ENCODE measurements at regions not wholly inside any gene's neighbourhood (a gene's known extent, or its start where the extent isn't known, plus 50 kb on each side); places are given as distances from the start of the nearest gene placed in this dataset.

DNA sequence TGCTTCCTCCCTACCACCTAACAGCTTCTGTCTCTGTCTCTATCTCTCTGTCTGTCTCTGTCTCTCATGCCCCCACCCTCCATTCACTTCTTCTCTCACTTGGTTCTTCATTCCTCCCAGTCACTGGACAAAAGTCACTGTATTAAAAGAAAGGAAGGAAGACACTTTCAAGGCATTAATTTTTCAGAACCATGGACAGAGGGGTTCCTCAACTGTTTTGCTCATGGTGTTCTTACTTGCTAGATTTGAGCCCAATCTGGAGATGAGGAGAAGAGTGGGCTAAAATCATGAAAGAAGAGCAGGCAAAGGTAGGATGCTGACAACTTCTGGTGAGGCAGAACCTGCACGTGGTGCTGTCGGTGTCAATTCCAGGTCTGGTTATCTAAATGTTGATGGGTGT, 116.7 kb upstream of the LARGE1 start:
- ATAC-seq: no peak
- DNase-seq (ENCODE audit: missing footprints): no peak
- intact Hi-C loops (cut with DNase I): no loop called here

DNA sequence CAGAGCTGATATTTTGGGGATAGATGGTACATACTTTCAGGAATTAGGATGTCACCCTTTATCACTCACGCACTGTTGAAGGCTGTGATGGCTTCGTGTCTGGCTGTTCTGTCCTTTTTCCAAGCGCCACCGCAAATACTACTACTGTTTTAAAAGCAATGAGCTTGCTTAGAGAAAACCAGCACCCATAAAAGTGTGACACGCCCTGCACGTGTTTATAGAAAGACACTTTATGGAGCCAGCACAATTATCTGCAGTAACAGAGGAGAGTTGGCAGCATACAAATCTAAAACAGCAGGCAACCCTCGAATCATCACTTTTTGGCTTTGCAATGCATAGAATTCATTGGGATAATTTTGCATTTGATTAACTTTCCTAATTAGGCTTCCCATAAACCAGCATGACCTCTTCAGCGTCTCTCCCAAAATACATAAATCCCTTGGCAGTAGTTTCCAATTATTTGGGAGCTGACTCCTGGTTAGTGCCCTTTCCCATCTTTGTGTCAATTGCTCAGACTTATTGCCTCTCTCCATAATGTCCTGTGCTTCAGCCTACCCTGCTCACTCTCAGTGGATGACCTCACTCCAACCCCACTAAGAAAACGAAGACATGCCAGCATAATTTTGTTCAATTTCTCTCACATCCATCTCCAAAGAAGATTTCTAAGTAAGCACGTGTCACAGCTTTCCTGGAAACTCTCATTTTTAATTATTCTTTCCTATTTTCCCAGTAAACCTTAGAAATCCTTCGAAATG, 118.7 kb upstream of the LARGE1 start:
- intact Hi-C loops (cut with DNase I): no loop called here
- ATAC-seq: no peak
- DNase-seq (ENCODE audit: missing footprints): no peak

DNA sequence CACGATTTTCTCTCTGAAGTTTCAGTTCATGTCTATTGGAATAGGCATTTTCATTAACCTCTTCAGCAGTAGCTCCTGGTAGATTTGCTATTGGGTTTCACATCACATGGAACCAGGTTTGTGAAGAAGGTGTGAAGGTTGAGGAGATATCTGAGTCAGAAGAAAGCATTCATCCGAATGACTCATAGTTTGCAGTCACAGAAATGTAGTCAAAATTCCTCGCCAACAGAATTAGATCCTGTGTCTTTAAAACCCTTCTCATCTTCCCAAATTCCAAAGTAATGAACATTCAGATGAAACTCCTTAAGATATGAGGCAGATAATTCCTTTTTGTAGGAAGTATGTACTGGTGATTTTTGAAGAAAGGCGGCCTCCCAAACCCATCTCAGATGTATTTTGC, 125.0 kb upstream of the LARGE1 start:
- ATAC-seq (no peak), DNase-seq (ENCODE audit: missing footprints) (no peak)
- intact Hi-C loops (cut with DNase I): no loop called here

DNA sequence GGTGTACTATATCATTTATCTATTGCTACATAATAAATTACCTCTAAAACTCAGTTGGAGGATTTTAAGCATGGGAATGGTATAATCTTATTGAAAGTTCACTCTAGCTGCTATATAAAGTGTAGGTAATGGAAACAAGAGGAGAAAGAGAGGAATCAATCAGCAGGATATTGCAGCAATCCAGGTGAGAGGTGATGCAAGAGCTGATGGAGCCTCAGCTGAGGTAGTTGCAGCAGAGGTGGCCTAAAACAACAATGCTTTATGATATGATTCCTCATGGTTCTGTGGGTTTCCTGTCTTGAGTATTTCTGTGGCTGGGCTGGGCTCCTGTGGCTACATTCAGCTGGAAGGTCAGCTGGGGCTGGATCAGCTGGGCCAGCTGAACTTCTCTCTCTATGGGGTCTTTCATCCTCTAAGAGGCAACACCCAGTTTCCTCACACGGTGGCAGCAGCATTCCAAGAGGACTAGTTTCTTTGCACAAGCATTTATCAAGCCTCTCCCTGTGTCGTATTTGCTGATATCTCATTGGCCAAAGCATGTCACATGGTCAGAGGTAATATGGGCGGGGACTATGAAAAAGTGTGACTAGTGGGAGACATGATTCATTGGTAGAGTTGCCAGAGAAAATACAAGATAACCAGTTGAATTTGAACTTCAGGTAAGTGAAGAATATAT, 135.4 kb upstream of the LARGE1 start:
- ATAC-seq (no peak), DNase-seq (ENCODE audit: missing footprints) (no peak)
- intact Hi-C loops (cut with DNase I): no loop called here

GRCh38 chr22:34057726-34058125, 137.4 kb upstream of the LARGE1 start:
- DNase-seq (ENCODE audit: missing footprints): no peak
- intact Hi-C loops (cut with DNase I): no loop called here
- ATAC-seq: no peak

- DNase-seq (ENCODE audit: missing footprints): no peak
- intact Hi-C loops (cut with DNase I): no loop called here
- ATAC-seq: no peak
Observed at GRCh38 chr22:34064696-34065095, 144.4 kb upstream of the LARGE1 start.

- intact Hi-C loops (cut with DNase I): no loop called here
- DNase-seq (ENCODE audit: missing footprints) (no peak), ATAC-seq (no peak)
Observed at GRCh38 chr22:34067031-34067430, 146.8 kb upstream of the LARGE1 start.

DNA sequence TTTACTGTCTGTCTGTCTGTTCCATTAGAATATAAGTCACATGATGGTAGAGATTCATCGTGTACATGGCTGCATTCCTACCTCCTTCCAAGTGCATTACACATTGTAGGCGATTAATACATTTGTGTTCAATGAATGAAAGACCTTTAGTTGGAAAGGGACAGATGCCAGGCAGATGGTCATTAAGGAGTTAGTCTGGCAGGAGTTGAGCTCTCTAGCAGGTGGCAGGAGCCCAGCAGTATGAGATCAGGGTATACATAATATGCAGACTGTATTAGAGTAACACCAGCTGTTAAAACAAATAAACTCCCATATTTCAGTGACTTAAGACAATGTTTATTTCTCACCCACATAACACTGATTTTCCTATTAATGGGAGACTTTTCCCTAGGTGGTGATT, 147.7 kb upstream of the LARGE1 start:
- ATAC-seq (no peak), DNase-seq (ENCODE audit: missing footprints) (no peak)
- intact Hi-C loops (cut with DNase I): no loop called here

GRCh38 chr22:34070051-34070450, 149.8 kb upstream of the LARGE1 start:
- no peak for DNase-seq (ENCODE audit: missing footprints)
- intact Hi-C loops (cut with DNase I): no loop called here
- ATAC-seq: no peak

DNA sequence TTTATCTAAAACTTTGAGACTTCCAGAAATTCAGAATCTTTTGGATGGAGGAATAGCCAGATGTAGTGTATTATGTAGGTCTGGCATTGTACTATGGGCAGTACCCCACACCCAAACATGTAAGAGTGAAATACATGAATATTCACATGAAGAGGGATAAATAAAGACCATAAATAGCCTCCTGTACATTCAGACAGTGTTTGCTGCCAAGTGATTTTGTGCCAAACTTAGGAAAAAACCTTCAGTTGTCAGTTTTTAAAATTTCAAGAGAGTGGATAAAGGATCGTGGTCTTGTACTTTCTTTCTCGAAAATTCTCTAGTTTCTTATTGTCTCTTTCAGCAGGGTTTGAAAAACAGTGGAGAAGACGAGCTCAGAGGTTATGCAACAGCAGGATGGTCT, 150.3 kb upstream of the LARGE1 start:
- intact Hi-C loops (cut with DNase I): no loop called here
- ATAC-seq: no peak
- no peak for DNase-seq (ENCODE audit: missing footprints)

DNA sequence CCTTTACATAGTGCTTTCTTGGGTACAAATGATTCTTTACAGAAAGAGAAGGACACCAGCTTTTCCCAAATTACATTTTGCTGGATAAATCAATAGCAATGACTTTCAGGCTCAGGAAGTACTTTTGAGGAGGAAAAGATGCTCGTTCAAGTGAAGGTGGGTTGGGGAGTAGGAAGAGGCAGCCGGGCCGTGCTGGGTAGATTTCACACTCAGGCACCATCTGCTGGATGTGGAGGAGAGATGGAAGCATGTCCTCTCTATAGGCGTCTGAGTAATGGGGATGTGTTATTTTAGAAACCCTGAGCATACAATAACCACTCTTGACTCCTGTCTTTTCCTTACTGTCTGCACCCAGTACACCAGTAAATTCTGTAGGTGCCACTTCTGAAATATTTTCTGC, 152.3 kb upstream of the LARGE1 start:
- ATAC-seq (no peak), DNase-seq (ENCODE audit: missing footprints) (no peak)
- intact Hi-C loops (cut with DNase I): no loop called here

DNA sequence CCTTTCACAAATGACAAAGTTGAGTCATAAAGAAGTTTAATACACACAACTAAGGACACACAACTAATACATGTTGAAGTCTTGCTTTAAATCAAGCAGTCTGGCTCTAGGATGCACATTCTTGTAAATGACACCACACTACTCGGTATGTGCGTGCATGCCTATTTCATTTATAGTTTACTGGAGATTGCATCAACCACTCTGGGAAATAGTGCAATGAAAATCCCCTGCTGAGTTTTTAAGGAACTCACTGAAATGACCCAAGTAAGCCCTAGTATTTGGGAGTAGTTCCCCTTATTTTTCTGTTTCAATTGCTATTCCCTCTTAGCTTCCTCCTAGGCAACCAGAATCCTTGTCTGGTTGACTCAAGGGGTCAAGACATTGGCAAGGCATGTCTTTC, 160.2 kb upstream of the LARGE1 start:
- intact Hi-C loops (cut with DNase I): no loop called here
- no peak for ATAC-seq
- DNase-seq (ENCODE audit: missing footprints): no peak

DNA sequence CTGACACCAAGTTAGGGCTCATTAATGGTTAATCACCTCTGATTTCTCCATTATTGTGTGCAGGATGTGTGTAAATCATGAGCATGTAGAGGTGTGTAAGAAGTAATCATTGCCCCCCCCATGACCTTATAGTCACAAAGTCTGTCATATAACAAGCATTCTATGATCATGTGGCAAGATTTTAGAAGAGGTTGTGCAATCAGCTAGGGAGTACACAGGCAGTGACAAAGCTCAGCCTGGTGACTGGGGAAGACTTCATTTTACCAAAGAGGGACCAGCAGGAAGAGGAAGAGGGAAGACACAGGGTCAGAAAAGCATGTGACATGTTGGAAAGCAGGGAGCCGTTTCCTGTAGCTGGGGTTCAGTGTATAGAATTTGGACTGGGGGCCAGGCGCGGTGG, 176.5 kb upstream of the LARGE1 start:
- DNase-seq (ENCODE audit: missing footprints) (no peak), ATAC-seq (no peak)
- intact Hi-C loops (cut with DNase I): no loop called here

DNA sequence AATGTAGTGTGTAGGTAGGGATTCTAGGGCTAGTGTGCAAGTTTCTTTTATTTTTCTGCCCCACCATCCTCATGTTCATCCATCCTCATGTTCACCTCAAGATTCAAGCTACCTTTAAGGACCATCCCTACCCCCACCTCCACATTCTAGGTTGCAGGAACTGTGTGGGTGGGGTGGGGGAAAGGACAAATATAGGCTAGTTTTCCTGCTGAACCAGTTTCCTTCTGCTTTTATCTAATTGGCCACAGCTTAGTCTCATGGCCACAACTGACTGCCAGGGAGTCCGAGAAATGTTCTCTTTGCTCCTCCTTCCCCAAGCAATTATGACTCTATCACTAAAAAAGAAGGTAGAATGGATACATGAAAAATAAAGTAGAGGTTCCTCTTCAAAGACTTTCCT, 179.0 kb upstream of the LARGE1 start:
- intact Hi-C loops (cut with DNase I): no loop called here
- DNase-seq (ENCODE audit: missing footprints) (no peak), ATAC-seq (no peak)

DNA sequence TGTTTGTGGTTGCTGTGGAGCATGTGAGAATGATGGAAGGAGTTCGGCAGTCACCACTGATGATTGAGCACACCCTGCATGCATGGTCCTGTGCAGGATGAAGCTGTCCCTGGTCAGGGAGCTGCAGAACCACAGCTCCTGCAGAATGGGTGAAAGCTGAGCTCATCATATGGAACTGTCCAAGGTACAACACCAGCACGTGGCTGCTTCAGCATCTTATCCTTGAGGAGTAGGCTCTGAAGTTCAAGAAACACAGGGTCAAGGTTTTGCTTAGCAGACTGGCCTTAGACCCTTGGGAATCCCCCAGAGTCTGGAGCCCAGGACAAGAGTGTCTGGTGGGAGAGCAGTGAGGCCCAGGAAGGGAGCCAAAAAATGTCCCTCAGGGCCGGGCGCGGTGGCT, 182.4 kb upstream of the LARGE1 start:
- intact Hi-C loops (cut with DNase I): no loop called here
- DNase-seq (ENCODE audit: missing footprints) (no peak), ATAC-seq (no peak)

- intact Hi-C loops (cut with DNase I): loop anchor here (2.0 to 5.0 kb wide), 3 partner anchors 181 to 803 kb away; no protein-coding TSS in a partner anchor
- ATAC-seq: peak; percentile 79
- DNase-seq (ENCODE audit: missing footprints): no peak
Observed at GRCh38 chr22:34105461-34106062, 185.3 kb upstream of the LARGE1 start.

- no peak for DNase-seq (ENCODE audit: missing footprints)
- ATAC-seq: no peak
- intact Hi-C loops (cut with DNase I): loop anchor here (5.0 kb wide), 2 partner anchors 591 to 806 kb away; no protein-coding TSS in a partner anchor
Observed at GRCh38 chr22:34108168-34108567, 187.9 kb upstream of the LARGE1 start.

DNA sequence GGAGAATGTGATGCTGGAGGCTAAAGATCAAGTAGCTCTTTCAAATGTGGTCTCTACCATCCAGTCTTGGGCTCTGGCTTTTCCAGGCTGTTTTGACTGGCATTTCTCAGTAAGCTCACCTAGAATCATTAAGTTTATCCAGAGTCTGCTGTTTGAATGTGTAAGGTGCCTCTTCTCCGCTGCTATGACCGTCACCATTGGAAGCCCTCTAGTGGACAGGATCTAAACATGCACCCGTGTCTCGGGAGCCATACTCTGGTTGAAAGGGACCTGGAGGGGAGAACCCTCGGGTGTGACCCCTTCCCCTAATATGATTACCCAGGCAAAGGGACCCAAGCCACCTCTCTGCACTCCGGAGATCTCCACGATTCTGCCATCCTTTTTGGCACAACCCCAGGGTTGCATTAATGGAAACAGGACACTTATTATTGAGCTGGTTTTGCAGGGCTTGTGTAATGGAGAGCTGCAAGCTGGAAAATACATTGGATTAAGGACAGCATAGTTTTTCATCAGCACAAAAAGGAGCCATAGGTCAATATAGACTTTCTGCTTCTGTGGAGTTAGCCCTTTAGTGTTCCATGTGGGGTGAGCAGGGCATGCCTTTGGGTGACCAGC, 191.0 kb upstream of the LARGE1 start:
- DNase-seq (ENCODE audit: missing footprints): no peak
- peak; percentile 46 for ATAC-seq
- intact Hi-C loops (cut with DNase I): no loop called here

- intact Hi-C loops (cut with DNase I): no loop called here
- ATAC-seq: no peak
- no peak for DNase-seq (ENCODE audit: missing footprints)
Observed at GRCh38 chr22:34113381-34113780, 193.1 kb upstream of the LARGE1 start.

- no peak for DNase-seq (ENCODE audit: missing footprints)
- no peak for ATAC-seq
- intact Hi-C loops (cut with DNase I): no loop called here
Observed at GRCh38 chr22:34114406-34114805, 194.1 kb upstream of the LARGE1 start.
